HG02571 (cell line): ENCODE measurements at regions not wholly inside any gene's neighbourhood (a gene's known extent, or its start where the extent isn't known, plus 50 kb on each side); places are given as distances from the start of the nearest gene placed in this dataset.

Experiments
- ATAC-seq: cut with Tn5 transposase; IDR thresholded peaks from one replicate; pipeline ENCODE4 v1.9.1; 2021; ENCODE audit warnings: mild to moderate bottlenecking, moderate library complexity; ENCODE audit not compliant: unreplicated experiment

- no peak for ATAC-seq
Observed at GRCh38 chr2:129462349-129462748, 517.1 kb upstream of the RAB6C start.

GRCh38 chr2:129462967-129463366 lies 516.5 kb upstream of the RAB6C start:
- ATAC-seq: no peak

- no peak for ATAC-seq
Observed at GRCh38 chr2:129464036-129464435, 515.4 kb upstream of the RAB6C start.

GRCh38 chr2:129464631-129465030 lies 514.8 kb upstream of the RAB6C start:
- ATAC-seq: no peak

- ATAC-seq: no peak
Observed at GRCh38 chr2:129465045-129465444, 514.4 kb upstream of the RAB6C start.

GRCh38 chr2:129466389-129466788 lies 513.1 kb upstream of the RAB6C start:
- no peak for ATAC-seq

- no peak for ATAC-seq
Observed at GRCh38 chr2:129467012-129467779, 512.3 kb upstream of the RAB6C start.

GRCh38 chr2:129467941-129468340 lies 511.5 kb upstream of the RAB6C start:
- ATAC-seq: no peak

GRCh38 chr2:129468879-129469278 lies 510.6 kb upstream of the RAB6C start:
- ATAC-seq: no peak

GRCh38 chr2:129469389-129469788 lies 510.1 kb upstream of the RAB6C start:
- no peak for ATAC-seq

GRCh38 chr2:129469871-129470270 lies 509.6 kb upstream of the RAB6C start:
- ATAC-seq: no peak

GRCh38 chr2:129478902-129479517 lies 500.5 kb upstream of the RAB6C start:
- no peak for ATAC-seq

- ATAC-seq: no peak
Observed at GRCh38 chr2:129479892-129480291, 499.6 kb upstream of the RAB6C start.

GRCh38 chr2:129480790-129481189 lies 498.7 kb upstream of the RAB6C start:
- no peak for ATAC-seq

- ATAC-seq: no peak
Observed at GRCh38 chr2:129481306-129482219, 497.9 kb upstream of the RAB6C start.

GRCh38 chr2:129482626-129483025 lies 496.8 kb upstream of the RAB6C start:
- no peak for ATAC-seq

GRCh38 chr2:129483366-129483765 lies 496.1 kb upstream of the RAB6C start:
- no peak for ATAC-seq

- no peak for ATAC-seq
Observed at GRCh38 chr2:129484999-129485897, 494.2 kb upstream of the RAB6C start.

- no peak for ATAC-seq
Observed at GRCh38 chr2:129488376-129488775, 491.1 kb upstream of the RAB6C start.

- no peak for ATAC-seq
Observed at GRCh38 chr2:129490641-129491040, 488.8 kb upstream of the RAB6C start.

- ATAC-seq: no peak
Observed at GRCh38 chr2:129491308-129491707, 488.2 kb upstream of the RAB6C start.
